T47D (cell line): ENCODE measurements at regions not wholly inside any gene's neighbourhood (a gene's known extent, or its start where the extent isn't known, plus 50 kb on each side); places are given as distances from the start of the nearest gene placed in this dataset.

Experiments
- DNase-seq, 2 experiments: peaks; one replicate each; pipeline versions ENCODE4 v3.0.0 to v3.0.0-alpha.2; 2011 to 2012; ENCODE audit warnings: low read depth in 1 of 2, low spot score in 1 of 2
- JUND ChIP-seq: IDR thresholded peaks from 2 replicates; pipeline ENCODE4 v1.6.1; 2012; ENCODE audit warnings: low read depth
- in situ Hi-C: cut with HindIII; loops from 2 replicates; pipeline ENCODE4 v1.10.0; 2016; ENCODE audit warnings: low sequenced_read_pairs, low pct_unique_long_range_greater_than_20kb

- in situ Hi-C loops, result no loop called here
- no peak for TF ChIP-seq JUND
- no peak for DNase-seq
These were observed 80.4 kb downstream of the CHRD start for GRCh38 chr3:184460276-184460675.

- in situ Hi-C loops, result no loop called here
- TF ChIP-seq JUND, result no peak
- DNase-seq, result no peak
These were observed 81.4 kb downstream of the CHRD start for GRCh38 chr3:184461219-184461618.

- no peak for TF ChIP-seq JUND
- in situ Hi-C loops, result no loop called here
- no peak for DNase-seq
These were observed 86.1 kb downstream of the CHRD start for GRCh38 chr3:184465883-184466412.

GRCh38 chr3:184466413-184466960 lies 86.6 kb downstream of the CHRD start:
- no peak for DNase-seq
- no peak for TF ChIP-seq JUND
- in situ Hi-C loops, result no loop called here

GRCh38 chr3:184467171-184467570 lies 87.3 kb downstream of the CHRD start:
- in situ Hi-C loops, result no loop called here
- no peak for TF ChIP-seq JUND
- DNase-seq, result no peak

GRCh38 chr3:184470551-184470950 lies 90.7 kb downstream of the CHRD start:
- DNase-seq, result no peak
- TF ChIP-seq JUND, result no peak
- in situ Hi-C loops, result no loop called here

- DNase-seq, result no peak
- in situ Hi-C loops, result no loop called here
- no peak for TF ChIP-seq JUND
These were observed 90.1 kb upstream of the EPHB3 start for GRCh38 chr3:184471439-184471838.

- TF ChIP-seq JUND, result no peak
- no peak for DNase-seq
These were observed 88.7 kb upstream of the EPHB3 start for GRCh38 chr3:184472723-184473428.

GRCh38 chr3:184474897-184475296 lies 86.7 kb upstream of the EPHB3 start:
- no peak for TF ChIP-seq JUND
- in situ Hi-C loops, result no loop called here
- DNase-seq, result no peak

More at GRCh38 chr3:184472723-184473428, 88.7 kb upstream of the EPHB3 start:
- in situ Hi-C loops, result no loop called here

GRCh38 chr3:184477940-184478339 lies 83.6 kb upstream of the EPHB3 start:
- TF ChIP-seq JUND, result no peak
- no peak for DNase-seq
- in situ Hi-C loops, result no loop called here

- no peak for DNase-seq
- TF ChIP-seq JUND, result no peak
- in situ Hi-C loops, result no loop called here
These were observed 82.0 kb upstream of the EPHB3 start for GRCh38 chr3:184479426-184480126.

- in situ Hi-C loops, result no loop called here
- DNase-seq, result no peak
- no peak for TF ChIP-seq JUND
These were observed 80.8 kb upstream of the EPHB3 start for GRCh38 chr3:184480831-184481230.
